Testis (tissue), 2 donors: ENCODE measurements at regions not wholly inside any gene's neighbourhood (a gene's known extent, or its start where the extent isn't known, plus 50 kb on each side); places are given as distances from the start of the nearest gene placed in this dataset.

Experiments
- CTCF ChIP-seq, 3 experiments: fragments of 450-650 bp in 2 of 3; fragments of 200-600 bp in 1 of 3; sonication (generic) in 1 of 3; IDR thresholded peaks; one replicate each; pipeline ENCODE4 v1.5.1; 2016 to 2019; ENCODE audit warnings: antibody characterized with exemption in 3 of 3, mild to moderate bottlenecking in 2 of 3, moderate library complexity in 1 of 3
- POLR2A ChIP-seq: fragments of 450-650 bp; IDR thresholded peaks from one replicate; pipeline ENCODE4 v1.6.1; 2017; ENCODE audit warnings: antibody characterized with exemption, mild to moderate bottlenecking, moderate library complexity

GRCh38 chr15:39031596-39031995, 467.0 kb upstream of the RASGRP1 start:
- no peak for TF ChIP-seq CTCF (IDR thresholded peaks at IDR 0.05)
- TF ChIP-seq POLR2A = no peak
